Umbilical cord (tissue), 1 donor: ENCODE measurements at regions not wholly inside any gene's neighbourhood (a gene's known extent, or its start where the extent isn't known, plus 50 kb on each side); places are given as distances from the start of the nearest gene placed in this dataset.
"Not testable (repeated sequence)": the region's sequence is repeated elsewhere in the genome, so short reads cannot be mapped to it uniquely, and the experiment has no call there.

Experiments used
- DNase-seq: peaks from one replicate; pipeline ENCODE4 v3.0.0-alpha.2; 2015; ENCODE audit warnings: low spot score

DNA sequence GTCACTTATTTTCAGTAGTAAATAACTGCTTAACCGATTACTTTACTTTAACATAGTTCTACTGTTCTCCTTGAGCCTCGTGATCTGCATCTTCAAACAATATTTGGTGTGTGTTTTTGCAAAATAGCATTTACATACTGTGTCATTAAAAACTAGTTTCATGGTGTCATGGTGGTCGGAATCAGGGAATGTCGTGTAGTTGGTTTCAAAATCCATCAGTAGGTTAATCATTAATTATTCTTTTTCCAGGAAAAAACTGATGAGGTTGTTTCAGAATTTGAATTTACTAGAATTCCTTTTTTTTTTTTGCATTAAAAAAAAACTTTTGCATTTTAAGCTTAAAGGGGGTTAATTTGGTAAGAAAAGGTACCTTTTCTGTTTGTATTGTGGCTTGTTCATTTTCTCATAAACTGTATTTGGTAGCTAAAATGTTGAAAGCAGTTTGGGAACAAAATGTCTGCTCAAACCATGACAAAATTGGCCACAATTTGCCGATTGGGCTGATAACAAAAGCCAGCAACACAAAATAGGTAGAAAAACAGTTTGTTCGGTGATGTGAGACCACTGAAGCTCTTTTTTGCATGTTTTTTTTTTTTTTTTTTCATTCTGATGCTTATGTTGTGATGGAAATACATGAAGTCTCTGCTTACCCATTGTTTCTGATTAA is 234.9 kb upstream of the PLGLB2 start:
- DNase-seq, result not testable (repeated sequence)

DNA sequence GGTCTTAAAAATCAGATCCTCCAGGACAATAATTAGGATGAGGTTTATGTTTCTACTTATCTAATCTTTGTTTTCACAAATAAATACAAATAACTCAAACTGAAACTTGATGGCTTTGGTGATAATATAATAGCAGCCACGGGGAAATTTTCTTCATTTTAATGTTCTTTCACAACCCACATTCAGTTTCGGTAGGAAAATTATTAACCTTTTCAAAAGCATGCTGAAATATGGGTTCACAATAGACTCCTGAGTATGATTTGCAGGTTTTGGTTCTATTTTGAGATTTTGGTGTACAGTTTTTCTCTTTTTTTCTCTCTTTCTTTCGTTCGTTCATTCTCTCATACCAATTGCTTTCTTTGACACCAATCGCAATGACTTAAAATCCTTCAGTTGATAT is 233.9 kb upstream of the PLGLB2 start:
- DNase-seq, result not testable (repeated sequence)

DNA sequence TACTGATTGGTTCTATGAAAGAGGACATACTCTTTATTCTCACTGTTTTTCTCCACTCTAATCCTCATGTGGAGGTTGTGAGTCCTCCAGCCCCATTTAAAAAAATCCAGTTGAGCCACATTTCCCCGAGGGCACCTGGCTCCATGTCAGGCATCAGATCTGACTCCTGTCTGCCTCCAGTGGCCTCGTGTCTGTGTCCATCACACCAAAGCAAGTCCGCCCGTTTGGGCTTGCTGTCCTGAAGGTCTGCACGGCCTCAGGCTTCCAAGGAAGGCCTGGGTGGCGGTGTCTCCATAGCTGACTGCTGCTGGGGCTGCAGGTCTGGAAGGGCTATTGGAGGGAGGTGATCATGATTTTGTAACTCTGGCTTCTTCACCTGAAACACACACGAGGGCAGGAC is 233.4 kb upstream of the PLGLB2 start:
- not testable (repeated sequence) for DNase-seq

DNA sequence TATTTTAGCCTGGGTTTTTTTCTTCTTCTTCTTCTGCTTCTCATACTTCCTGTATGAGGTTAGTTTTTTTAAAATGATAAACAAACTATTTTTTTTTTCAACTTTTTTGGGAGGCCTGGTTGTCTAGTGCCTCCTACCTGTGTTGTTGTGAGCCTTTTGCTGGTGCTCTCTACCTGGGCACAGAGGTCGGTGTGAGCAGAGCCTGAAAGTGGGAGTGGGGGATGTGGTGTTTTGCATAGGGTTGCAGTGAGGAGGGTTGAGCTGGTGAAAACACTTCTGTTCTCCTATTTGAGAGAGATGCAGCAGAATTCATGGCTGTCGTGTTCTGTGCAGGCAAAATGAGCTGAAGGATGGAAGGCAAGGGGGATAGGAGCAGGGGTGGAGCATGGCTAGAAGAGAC is 232.7 kb upstream of the PLGLB2 start:
- not testable (repeated sequence) for DNase-seq

DNA sequence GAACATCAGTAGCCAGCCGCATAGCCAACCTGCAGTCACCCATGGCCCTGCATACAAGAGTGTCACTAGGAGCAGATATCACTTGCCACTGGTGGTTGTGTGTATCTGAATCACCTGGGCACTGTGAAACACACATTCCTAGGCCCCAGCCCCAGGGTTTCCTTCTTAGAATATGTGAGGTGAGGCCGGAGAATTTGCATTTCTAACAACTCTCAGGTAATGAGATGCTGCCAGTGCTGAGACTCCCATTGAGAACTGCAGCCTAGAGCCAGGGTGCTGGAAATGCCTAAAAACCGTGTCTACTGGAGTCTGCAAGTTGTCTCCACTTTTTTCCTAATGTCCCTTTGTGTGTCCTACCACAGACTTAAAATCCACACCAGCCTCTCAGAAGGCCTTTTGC is 232.0 kb upstream of the PLGLB2 start:
- DNase-seq, result not testable (repeated sequence)

DNA sequence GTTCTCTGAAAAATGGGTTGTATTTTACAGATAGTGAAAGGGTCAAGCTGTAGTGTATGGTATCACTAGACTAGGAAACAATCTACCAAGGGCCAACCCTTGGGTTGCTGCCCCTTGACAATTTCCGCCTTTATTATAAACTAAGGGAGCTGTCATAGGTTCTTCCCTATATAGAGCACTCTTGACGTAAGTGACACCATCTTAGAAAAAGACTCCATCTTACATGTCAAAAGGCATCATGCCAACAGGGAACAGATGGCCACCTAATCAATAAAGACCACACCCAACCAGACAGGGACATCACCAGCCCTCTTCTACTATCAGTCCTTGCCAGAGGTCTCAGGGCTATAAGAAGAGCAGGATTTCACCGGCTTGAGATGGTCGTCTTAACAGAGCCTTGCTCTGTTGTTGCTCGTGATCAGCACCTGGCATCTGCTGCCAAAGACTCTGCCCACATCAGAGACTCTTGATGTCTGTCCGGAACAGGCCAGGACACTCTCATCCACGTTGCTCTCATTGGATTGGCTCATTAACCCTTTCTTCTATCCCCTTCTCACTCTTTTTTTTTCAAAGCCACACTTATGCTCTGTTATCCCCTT is 231.4 kb upstream of the PLGLB2 start:
- not testable (repeated sequence) for DNase-seq

DNA sequence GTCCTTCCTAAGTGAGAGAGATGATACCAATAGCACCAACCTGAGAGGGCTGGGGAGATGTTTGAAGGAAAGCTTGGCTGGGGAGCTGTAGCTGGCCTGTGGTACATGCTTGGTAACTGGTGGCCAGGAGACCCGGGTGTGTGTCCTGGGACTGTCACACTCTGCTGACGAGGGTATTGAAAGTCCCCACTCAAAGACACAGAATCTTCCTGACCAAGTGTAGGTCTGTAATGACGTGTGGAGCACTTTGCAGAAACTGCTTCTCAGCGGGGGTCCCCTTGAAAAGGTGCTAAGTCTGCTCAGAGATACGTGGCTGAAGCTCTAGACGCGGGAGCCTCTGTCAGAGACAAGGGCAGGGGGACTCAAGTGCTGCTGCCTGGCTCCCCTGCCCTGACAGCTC is 230.4 kb upstream of the PLGLB2 start:
- DNase-seq, result not testable (repeated sequence)

DNA sequence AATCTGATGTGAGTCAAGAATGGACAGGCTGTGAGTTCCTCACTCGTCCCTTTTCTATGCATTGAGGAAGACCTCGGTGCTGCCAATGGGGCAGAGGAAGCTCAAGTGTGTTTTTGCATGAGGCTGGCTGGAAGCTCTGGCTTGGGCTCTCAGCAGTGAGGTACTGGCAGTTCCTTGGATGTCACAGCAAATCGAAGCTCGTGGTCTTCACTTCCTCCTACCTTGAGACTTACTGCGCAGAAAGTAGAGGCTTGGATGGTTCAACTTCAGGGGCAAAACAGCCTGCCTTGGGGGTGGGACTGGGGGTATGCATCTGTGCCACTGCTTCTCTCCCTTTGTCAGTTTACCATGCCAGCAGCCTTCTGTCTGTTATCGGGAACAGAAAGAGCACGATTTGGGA is 229.8 kb upstream of the PLGLB2 start:
- not testable (repeated sequence) for DNase-seq

DNA sequence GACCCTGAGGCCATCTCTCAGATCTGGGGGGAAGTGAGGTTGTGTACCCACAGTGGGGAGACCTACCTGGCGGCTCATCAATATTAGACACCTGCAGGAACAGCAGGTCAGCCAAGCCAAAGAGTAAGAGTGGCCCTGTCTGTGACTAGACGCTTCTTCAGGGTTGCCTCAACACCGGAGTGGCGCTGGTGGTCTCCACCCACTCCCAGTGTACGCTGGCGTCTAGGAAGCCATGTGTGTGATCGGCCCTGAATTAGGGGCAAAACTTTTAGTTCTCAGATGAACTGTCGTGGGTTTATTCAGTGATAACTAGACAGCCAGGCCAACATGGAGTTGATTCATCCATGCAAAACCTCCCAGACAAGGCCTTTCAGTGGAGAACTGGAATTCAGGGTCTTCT is 229.3 kb upstream of the PLGLB2 start:
- not testable (repeated sequence) for DNase-seq

DNA sequence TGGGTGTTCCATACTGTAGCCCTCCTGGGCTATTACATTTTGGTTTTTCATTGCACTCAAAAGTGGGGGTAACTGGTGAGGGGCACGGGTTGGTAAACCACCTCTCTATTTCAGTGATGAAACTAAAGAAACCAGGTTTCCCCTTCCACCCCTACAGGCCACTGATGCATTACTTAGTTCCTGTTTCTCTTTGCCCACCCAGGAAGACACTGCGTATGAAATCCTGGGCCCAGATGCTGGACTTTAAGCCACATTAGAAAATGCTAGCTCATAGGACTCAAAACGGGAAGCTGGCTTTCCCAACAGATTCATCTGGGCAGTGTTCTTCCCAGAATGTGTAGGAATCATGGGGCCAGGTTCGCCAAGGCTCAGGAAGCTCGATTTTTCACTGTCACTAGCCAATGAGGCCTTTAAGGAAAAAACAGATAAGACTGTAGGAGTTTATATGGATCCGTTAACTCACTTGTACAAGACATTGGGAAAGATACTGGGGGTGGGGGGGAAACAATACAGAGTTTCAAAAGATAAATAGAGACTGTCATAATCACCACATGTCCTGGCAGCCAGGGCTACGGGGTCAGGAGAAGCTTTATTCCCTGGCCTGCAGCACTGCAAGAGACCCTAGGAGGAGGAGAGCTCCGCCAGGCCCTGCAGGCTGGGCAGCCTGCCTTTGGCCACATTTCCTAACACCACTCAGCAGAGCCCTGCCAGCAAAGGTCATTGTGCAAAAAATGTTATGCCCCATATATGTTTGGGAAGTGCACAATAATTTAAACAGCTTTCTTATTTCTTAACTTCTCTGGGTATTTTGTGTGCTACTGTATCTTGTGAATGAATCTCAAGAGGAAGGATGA is 228.5 kb upstream of the PLGLB2 start:
- not testable (repeated sequence) for DNase-seq

DNA sequence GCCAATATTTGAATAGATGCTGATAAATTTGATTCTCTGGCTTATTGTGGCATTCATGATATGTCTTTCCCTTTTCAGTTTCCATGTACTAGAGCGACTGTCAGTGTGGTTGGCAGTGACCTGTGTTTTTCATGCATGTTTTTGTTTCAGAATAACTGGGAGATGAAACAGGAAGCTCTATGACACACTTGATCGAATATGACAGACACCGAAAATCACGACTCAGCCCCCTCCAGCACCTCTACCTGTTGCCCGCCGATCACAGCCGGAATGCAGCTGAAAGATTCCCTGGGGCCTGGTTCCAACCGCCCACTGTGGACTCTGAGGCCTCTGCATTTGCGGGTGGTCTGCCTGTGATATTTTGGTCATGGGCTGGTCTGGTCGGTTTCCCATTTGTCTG is 226.8 kb upstream of the PLGLB2 start:
- not testable (repeated sequence) for DNase-seq

DNA sequence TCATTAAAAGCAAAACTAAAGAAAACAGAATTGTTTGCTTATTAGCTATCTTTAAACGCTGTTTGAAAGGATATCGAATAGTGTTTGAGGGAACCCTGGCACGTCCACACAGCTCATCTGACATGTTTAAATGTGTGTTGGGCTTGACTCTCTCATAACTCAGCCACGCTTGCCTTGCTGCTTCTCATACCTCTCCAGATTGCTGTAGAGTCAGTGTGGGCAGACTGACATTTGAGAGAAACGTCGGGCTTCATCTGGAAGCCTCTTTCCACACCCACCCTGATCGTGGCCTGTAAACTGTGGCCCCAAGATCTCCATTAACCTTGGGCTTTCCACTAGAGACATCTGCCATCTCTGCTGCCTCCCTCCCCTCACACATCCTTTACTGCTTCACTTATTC is 226.4 kb upstream of the PLGLB2 start:
- not testable (repeated sequence) for DNase-seq

DNA sequence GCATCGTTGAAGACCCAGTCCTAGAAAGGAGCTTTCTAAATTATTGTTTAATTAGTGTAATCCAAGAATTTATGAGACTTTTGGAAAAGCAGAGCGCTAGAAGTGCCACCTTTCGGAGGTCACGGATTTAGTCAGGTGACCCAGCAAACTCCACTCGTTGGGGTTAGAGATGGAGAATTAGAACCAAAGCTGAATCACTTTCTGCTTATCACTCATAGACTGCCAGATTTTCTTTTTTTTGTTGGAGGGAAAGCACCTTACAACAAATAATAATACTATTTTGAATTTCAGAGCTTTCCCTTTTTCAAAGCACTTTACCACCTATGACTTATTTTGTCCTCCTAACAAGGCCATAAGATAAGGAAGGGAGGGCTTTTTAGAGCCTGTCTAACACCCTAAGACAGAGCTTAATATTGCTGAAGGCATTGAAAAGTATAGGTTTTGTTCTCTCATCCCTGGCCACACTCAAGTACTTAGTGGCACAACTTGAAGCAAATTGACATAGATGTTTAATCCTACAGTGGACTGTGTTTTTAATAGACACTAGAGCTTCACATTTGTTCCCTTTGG is 223.2 kb upstream of the PLGLB2 start:
- not testable (repeated sequence) for DNase-seq

DNA sequence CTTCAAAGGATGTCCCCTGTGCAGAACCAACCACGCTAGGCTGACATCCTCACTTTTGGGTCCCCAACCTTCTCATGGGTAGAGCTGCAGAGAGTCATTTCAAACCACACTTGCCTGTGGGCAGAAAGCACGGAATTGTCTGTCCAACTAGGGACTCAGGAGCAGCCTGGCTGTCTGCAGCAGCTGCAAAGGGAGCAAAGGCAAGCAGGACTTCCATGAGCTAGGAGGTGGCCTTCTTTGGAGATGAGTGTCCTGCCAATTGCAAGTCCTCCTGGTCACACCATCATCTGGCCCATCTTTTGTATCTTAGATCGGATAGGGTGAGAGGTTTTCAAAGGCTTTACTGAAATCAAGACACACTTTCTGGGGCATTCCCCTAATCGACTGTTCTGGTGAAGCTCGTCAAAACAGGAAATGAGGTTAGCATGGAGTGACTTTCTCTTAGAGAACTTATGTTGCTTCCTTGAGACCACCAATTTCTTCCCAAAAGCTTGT is 222.3 kb upstream of the PLGLB2 start:
- not testable (repeated sequence) for DNase-seq

DNA sequence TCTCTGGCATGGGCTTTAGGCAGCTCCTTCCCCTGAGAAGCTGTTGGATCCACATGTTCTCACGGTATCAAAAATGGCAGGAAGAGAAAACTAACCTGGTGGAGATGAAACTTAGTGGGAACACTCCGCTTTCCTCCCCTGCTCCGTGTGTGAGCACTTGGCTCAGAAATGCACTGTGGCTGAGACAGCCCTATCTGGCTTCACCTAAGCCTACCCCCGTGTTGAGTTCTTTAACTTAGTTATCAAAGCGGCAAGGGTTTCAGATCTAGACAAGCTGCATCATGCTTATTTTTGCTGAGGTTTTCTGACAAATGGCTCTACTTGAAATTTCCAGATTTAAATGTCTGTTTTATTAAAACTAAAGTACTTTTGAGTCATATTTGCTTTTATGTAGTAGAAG is 221.6 kb upstream of the PLGLB2 start:
- not testable (repeated sequence) for DNase-seq

DNA sequence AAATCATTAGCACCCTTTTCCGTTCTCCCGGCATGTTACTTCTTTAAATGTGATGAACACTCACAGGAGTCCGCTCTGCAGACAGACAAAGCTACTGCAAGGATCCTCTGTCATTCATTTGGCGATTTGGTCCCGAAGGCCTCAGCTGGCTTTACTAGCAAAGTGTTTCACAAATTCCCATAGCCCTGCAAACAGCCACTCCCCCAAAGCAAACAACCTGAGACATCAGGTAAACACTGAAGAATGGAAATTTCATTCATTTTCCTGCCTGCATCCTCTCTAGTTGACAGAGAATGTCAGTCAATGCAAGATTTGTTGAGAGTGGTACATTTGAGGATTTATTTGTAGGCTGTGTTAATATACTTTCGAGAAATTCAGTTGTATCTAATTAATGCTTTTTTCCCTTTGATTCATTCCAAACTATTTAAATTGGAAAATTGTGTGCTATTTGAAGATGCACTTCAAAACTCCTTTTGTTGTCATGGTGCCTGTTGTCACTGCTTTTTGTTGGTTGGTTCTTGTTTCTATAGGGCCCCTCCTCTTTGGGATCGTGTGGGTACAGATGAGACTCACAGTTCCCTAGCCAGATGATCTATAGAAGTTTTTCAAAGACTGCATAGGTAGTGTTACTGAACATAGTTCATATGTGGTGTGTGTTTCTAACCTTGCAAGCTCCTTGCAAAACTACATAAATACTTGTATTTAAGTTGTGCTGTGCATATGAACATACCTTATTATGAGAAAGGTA is 215.7 kb upstream of the PLGLB2 start:
- not testable (repeated sequence) for DNase-seq

DNA sequence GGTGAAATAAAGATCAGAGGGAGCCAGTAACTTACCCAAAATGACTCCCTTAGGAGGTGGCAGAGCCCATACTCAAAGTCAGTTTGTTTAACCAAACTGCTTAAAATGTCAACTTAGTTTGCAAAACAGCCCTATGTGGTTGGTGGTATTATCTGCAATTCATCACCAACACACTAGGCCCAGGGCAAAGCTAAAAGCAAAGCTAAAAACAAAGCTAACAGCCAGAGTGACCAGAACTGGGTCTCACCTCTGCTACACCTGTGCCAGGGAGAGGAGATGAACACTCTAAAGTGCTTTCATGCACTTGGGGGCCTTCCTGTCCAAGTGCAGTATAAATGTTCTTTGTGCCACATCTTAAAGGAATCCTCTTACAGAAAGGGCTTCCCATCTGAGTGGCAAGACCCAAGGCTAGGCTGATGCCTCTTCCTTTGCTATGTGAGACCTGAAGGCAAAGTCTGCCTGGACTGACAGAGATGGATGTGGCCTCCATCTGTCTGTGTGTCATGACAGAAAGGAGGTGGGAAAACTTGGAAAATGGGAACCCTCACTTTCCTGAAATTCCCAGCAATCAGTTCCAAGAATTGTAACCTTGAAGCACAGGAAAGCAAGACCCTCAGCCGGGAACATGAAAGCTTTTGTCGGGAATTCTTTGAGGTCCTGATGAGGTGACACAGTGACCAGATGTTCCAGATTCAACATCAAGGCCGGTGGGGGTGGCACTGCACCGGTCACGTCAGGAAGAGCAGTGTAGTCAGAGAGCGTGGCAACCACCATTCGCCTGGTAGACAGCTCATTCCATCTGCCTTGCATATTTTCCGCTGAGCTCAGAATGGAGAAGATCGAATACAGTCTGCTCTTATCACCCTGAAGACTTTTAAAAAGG is 214.3 kb upstream of the PLGLB2 start:
- DNase-seq, result not testable (repeated sequence)

DNA sequence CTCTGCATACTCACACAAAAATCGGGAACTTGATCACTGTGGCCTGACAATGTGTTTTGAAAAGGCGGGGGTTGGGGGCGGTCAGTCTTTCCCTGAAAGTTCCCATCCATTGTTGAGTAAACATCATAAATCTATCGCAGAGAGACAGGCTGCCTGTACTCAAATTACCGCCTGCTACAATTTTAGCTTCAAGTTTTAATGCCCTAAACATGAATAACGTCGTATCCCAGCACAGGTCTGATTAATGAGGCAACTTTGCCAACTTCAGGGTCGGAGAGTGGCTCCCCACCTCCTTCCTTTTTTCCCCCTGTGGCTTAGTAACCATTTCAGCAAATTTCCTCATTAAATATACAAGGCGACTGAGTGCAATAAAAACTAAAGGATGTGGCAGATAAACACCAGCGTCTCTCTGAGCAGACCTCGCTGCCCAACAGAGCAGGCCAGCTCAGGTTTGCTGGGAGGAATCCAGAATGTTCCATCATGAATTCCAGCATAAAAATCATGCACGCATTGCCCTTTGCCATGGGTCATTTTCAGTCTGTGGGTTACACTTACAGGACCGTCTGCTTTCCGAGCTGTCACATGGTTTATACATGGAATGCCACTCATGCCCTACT is 213.5 kb upstream of the PLGLB2 start:
- not testable (repeated sequence) for DNase-seq

DNA sequence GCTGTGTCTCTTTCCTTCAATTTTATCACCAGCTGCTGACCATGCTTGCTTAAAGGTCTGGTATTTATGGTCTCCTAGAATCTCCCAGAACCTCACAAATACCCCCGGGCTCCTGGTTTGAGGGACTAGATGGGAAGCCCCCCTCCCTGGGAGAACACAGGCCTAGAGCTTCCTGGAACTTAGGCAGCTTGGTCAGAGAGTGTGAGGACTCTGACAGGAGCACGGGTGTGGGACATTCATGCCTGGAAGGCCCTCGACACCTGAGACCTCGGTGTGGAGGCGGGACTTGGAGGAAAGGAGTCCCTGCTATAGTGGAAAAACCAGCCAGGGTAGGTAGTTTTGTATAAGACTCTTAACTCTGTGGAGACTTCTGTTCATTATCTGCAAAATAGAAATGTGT is 211.5 kb upstream of the PLGLB2 start:
- not testable (repeated sequence) for DNase-seq

DNA sequence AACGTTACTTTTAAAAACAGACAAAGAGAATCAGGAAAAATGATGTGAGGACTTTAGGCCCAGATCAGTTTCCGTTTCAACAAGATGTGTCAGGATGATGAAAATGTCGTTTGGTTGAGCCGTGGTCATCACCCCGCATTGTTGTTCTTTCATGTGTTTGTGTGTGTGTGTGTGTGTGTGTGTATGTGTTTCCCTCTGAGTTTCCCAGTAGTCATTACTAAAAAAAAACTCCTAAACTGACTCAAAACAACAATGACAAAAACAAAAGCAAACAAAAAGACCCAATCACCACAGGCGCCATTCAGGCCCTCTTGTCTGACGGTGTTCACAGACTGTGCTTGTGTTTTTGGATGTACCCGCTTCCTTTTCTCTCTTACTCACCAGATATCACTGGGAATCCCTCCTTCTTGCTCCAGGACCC is 210.6 kb upstream of the PLGLB2 start:
- DNase-seq, result not testable (repeated sequence)
